ENCODE measurements at regions not wholly inside any gene's neighbourhood (a gene's known extent, or its start where the extent isn't known, plus 50 kb on each side); places are given as distances from the start of the nearest gene placed in this dataset.
"Not testable (repeated sequence)": the region's sequence is repeated elsewhere in the genome, so short reads cannot be mapped to it uniquely, and the experiment has no call there.

- FAIRE-seq = no peak
Observed at GRCh38 chr14:56351861-56352260, 227.7 kb upstream of the TMEM260 start.

GRCh38 chr14:56352999-56353398 is 226.6 kb upstream of the TMEM260 start:
- FAIRE-seq = no peak

GRCh38 chr14:56357428-56357827 is 222.2 kb upstream of the TMEM260 start:
- FAIRE-seq = no peak

GRCh38 chr14:56358275-56358674 is 221.3 kb upstream of the TMEM260 start:
- no peak for FAIRE-seq

- FAIRE-seq = no peak
Observed at GRCh38 chr14:56358851-56359614, 220.6 kb upstream of the TMEM260 start.

GRCh38 chr14:56365663-56366062 is 213.9 kb upstream of the TMEM260 start:
- not testable (repeated sequence) for FAIRE-seq

- FAIRE-seq = no peak
Observed at GRCh38 chr14:56367416-56367815, 212.2 kb upstream of the TMEM260 start.

- no peak for FAIRE-seq
Observed at GRCh38 chr14:56371737-56372136, 207.9 kb upstream of the TMEM260 start.

- FAIRE-seq = no peak
Observed at GRCh38 chr14:56374421-56374820, 205.2 kb upstream of the TMEM260 start.

- FAIRE-seq = no peak
Observed at GRCh38 chr14:56378046-56378445, 201.6 kb upstream of the TMEM260 start.

GRCh38 chr14:56378475-56378877 is 201.1 kb upstream of the TMEM260 start:
- FAIRE-seq = no peak

GRCh38 chr14:56379956-56380355 is 199.6 kb upstream of the TMEM260 start:
- FAIRE-seq = no peak

- no peak for FAIRE-seq
Observed at GRCh38 chr14:56386024-56386423, 193.6 kb upstream of the TMEM260 start.

GRCh38 chr14:56390859-56391258 is 188.7 kb upstream of the TMEM260 start:
- FAIRE-seq = no peak

- FAIRE-seq = no peak
Observed at GRCh38 chr14:56394826-56395530, 184.6 kb upstream of the TMEM260 start.

- no peak for FAIRE-seq
Observed at GRCh38 chr14:56400109-56400825, 179.3 kb upstream of the TMEM260 start.

GRCh38 chr14:56412468-56413434 is 166.8 kb upstream of the TMEM260 start:
- no peak for FAIRE-seq

GRCh38 chr14:56413721-56414120 is 165.9 kb upstream of the TMEM260 start:
- no peak for FAIRE-seq

- FAIRE-seq = no peak
Observed at GRCh38 chr14:56414236-56414635, 165.4 kb upstream of the TMEM260 start.

GRCh38 chr14:56416213-56416612 is 163.4 kb upstream of the TMEM260 start:
- no peak for FAIRE-seq

- FAIRE-seq = no peak
Observed at GRCh38 chr14:56417173-56417572, 162.4 kb upstream of the TMEM260 start.

GRCh38 chr14:56419750-56420149 is 159.8 kb upstream of the TMEM260 start:
- FAIRE-seq = no peak

- no peak for FAIRE-seq
Observed at GRCh38 chr14:56422221-56422620, 157.4 kb upstream of the TMEM260 start.

All from TTC549 (cell line).